GM18502 (cell line): ENCODE measurements at regions not wholly inside any gene's neighbourhood (a gene's known extent, or its start where the extent isn't known, plus 50 kb on each side); places are given as distances from the start of the nearest gene placed in this dataset.
A peak's percentile ranks its signal among the peaks of the same experiment; 100 is the strongest.

Source experiments
- ATAC-seq: cut with Tn5 transposase; IDR thresholded peaks from one replicate; pipeline ENCODE4 v1.9.1; 2021; ENCODE audit warnings: mild to moderate bottlenecking; ENCODE audit not compliant: unreplicated experiment, poor library complexity

- ATAC-seq: no peak
Observed at GRCh38 chr6:6924708-6925107, 183.1 kb upstream of the RREB1 start.

DNA sequence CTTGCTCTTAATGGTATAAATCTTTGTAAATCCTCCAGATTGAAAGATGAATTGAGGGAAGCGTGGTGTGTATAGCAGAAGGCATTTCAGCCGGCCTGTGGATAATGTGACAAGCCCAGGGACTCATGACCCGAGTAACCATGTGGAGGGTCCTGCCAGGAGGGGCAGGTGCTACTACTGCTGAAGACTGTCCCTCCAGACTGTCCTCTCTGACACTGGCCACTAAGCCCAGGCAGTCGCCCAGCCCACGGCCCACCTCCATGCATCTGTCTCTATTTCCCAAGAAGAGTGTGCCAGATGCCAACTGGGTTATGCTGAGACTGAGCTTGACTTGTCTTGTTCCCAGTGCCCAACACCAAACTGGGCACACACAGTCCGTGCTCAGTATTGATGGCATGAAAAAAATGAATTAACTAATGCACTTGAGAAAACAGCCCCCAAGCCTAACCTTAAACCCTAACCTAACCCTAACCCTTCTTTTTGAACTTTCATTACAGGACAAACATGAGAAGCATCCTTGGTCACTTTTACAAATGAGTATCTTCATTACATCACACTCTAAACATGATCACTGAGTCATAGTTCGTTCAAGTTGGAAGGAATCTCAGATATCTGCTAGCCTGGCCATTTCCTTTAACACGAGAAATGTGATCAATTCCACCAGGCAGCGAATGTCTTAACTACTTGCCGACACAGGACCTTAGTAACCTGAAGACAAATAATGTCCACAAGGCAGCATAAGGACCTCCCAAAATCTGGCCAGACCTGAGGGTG lies 182.2 kb upstream of the RREB1 start:
- no peak for ATAC-seq

GRCh38 chr6:6926856-6927255 lies 180.9 kb upstream of the RREB1 start:
- no peak for ATAC-seq

GRCh38 chr6:6927521-6928361 lies 180.0 kb upstream of the RREB1 start:
- peak; percentile 49 for ATAC-seq

DNA sequence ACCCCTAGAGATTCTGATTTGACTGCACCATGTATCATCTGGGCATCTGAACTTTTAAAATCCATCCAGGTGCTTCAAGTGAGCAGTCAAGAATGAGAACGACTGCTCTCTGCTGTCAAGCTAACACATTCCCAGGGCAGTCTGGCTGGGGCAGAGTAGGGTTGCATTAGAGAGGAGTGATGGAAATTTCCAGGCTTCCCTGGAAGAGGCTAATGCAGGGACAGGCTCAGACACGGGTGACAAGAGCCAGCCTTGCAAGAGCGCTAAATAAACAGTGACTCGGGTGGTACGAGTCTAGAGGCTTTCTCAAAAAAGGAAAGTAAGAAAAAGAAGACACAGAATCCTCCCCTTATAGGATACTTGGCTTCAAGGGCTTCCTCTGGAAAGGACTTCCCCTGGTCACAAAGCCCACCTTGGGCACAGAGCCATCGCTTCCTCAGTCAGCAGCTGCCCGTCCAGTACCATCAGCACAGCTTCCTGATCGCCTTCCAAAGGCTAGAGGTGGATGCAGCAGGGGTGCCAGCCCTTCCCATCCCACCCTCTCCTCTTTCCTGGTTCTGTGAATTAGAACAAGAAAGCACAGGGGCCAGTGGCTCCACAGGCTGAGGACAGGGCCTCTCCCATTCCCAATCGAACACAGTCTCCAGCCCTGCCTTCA lies 177.4 kb upstream of the RREB1 start:
- no peak for ATAC-seq

DNA sequence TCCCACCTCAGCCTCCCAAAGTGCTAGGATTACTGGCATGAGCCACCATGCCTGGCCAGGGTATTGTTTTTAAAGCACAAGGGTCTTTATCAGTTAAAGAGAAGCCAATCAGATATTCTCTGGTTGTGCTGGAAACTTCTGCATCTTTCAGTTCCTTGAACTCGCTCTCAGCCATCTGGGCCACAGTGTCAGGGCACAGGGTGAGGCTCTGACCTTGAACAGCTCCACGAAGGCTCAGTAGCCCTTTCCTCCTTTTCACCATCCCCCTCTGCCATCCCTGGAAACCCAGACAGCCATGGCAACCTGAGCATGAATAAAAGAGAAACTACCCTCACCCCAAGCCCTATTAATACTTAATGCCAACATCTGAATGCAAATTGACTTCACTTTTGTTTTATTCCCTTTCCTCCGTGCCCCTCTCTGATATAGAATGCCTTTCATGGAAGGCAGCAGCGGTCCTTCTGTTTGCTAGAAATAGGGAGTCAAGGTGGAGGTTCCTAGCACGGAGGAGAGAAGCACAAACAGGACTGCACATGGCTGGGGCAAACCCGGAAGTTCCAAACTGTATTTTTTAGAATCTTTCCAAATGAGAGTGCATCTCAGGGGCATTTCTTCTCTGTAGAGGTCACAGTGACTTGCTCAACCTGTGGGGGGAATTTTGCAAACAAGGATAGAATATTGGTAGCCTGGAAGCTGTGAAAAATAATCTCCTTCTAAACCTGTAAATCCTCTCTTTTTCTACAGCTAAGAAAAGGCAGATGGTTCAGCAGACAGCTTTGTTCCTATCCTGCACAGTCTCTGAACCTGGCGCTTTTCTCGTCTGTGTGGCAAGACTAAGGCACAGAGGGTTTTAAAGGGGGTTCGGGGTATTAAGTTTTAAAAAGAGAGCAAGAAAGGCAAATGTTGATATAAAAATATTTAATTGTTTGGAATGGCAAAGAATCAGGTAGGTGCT lies 176.4 kb upstream of the RREB1 start:
- peak; percentile 66 for ATAC-seq

GRCh38 chr6:6932341-6932740 lies 175.4 kb upstream of the RREB1 start:
- no peak for ATAC-seq

GRCh38 chr6:6932968-6933367 lies 174.8 kb upstream of the RREB1 start:
- no peak for ATAC-seq

DNA sequence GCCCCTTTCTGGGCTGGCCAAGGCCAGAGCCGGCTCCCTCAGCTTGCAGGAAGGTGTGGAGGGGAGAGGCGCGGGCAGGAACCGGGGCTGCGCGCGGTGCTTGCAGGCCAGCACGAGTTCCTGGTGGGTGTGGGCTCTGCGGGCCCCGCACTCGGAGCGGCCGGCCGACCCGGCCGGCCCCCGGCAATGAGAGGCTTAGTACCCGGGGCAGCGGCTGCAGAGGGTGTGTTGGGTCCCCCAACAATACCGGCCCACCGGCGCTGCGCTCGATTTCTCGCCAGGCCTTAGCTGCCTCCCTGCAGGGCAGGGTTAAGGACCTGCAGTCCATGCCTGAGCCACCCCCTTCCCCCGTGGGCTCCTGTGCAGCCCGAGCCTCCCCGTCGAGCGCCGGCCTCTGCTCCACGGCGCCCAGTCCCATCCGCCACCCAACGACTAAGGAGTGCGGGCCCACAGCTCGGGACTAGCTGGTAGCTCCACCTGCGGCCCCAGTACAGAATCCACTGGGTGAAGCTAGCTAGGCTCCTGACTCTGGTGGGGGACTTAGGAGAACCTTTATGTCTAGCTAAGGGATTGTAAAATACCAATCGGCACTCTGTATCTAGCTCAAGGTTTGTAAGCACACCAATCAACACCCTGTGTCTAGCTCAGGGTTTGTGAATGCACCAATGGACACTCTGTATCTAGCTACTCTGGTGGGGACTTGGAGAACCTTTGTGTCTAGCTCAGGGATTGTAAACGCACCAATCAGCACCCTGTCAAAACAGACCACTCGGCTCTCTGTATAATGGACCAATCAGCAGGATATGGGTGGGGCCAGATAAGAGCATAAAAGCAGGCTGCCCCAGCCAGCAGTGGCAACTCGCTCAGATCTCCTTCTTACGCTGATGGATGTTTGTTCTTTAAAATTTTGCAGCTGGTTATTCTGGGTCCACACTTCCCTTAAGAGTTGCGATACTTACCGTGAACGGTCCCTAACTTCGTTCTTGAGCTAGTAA lies 167.4 kb upstream of the RREB1 start:
- ATAC-seq: no peak

- ATAC-seq: no peak
Observed at GRCh38 chr6:6941201-6941600, 166.6 kb upstream of the RREB1 start.

DNA sequence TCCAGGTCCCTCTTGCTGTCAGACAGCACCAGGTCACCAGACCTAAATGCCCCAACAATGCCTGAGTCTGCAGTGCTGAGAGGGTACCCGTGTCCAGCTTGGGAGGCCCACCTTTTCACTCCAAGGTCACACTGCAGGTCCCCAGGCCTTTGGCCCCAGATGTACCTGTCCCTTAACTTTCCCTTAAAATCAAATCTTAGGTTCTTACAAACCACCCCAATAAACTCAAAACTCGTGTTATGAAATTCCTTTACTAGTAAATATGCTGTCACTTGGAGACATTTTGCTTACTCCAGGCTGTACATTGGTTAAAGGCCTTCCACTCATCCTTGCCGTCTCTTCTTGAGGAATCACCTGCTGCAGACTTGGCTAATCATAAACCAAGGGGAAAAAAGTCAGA lies 165.7 kb upstream of the RREB1 start:
- no peak for ATAC-seq

DNA sequence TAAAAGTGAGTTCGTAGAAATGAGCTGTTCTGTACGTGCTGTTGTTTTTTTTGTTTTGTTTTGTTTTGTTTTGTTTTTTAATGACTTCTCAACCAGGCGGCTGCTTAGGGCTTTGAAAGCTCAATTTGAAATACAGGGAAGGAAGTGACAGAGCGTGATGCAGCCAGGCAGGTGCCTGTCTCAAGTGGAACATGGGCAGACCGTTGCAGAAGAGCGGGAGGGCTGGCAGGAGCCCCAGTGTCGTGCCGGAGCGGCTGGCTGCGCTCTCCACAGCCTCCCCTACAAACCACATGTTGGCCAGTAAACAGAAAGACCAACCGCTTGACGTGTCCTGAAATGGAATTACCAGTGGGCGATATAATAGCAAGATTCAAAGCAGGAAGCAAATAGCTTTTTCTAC lies 164.9 kb upstream of the RREB1 start:
- ATAC-seq: no peak

- ATAC-seq: no peak
Observed at GRCh38 chr6:6943421-6943820, 164.3 kb upstream of the RREB1 start.

DNA sequence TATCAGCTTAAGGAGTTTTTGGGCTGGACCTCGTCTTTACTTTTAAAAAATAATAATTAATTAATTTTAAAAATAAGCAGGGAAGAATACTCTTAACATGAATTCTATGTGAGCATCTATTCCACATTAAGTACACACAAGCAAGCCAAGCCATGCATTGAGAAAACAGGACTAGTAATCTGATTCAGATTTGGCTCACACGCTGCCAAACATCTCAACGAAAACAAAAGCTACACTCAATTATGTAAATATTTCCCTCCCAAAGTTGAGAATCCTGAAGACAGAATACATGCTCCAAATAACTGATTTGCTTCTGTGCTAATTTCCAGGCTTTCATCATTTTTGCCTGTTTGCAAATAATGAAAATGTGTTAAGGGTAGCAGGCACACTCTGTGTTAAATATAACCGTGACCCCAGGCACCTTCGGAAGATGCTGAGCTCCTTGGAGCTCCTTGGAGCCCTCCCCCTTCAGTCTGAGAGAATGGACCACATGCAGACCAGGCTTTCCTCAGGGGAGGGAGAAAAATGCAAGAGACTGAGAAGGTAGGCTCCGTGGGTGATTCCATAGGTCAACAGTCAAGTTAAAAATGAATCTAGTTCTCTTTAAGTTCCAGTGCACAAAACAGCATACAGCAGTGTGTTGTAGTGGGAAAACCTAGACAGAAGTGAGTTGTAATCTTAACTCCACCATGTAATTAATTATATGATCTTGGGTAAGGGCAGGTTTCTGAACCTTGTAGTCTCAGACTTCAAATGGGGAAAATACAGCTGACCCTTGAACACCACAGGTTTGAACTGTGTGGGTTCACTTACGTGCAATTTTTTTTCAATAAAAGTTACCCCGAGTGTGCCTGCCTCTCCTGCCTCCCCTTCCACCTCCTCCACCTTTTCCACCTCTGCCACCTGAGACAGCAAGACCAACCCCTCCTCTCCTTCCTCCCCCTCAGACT lies 161.3 kb upstream of the RREB1 start:
- ATAC-seq: no peak

- ATAC-seq: no peak
Observed at GRCh38 chr6:6950373-6951145, 157.2 kb upstream of the RREB1 start.

- no peak for ATAC-seq
Observed at GRCh38 chr6:6951355-6951754, 156.4 kb upstream of the RREB1 start.

DNA sequence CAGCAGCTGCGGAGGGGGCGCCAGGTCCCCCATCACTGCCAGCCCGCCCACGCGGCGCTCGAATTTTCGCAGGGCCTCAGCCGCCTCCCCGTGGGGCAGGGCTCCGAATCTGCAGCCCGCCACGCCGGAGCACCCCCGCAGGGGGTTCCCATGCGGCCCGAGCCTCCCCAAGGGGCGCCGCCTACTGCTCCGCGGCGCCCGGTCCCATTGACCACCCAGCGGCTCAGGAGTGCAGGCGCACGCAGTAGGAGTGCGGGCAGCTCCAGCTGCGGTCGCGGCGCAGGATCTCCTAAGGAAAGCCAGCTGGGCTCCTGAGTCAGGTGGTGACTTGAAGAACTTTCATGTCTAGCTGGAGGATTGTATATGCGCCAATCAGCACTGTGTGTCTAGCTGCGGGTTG lies 155.3 kb upstream of the RREB1 start:
- ATAC-seq: no peak
